HG02798 (cell line): ENCODE measurements at regions not wholly inside any gene's neighbourhood (a gene's known extent, or its start where the extent isn't known, plus 50 kb on each side); places are given as distances from the start of the nearest gene placed in this dataset.

Experiments
- ATAC-seq: cut with Tn5 transposase; IDR thresholded peaks from one replicate; pipeline ENCODE4 v1.9.1; 2021; ENCODE audit warnings: mild to moderate bottlenecking; ENCODE audit not compliant: unreplicated experiment, poor library complexity

- ATAC-seq = no peak
These were observed 349.3 kb upstream of the SEMA3D start for GRCh38 chr7:85535974-85536729.

- no peak for ATAC-seq
These were observed 343.0 kb upstream of the SEMA3D start for GRCh38 chr7:85529831-85530230.

GRCh38 chr7:85529201-85529600 is 342.3 kb upstream of the SEMA3D start:
- ATAC-seq = no peak

- no peak for ATAC-seq
These were observed 341.7 kb upstream of the SEMA3D start for GRCh38 chr7:85528581-85528980.

GRCh38 chr7:85525676-85526075 is 338.8 kb upstream of the SEMA3D start:
- no peak for ATAC-seq

- no peak for ATAC-seq
These were observed 335.2 kb upstream of the SEMA3D start for GRCh38 chr7:85522070-85522469.

GRCh38 chr7:85521108-85521694 is 334.3 kb upstream of the SEMA3D start:
- no peak for ATAC-seq

- ATAC-seq = no peak
These were observed 333.3 kb upstream of the SEMA3D start for GRCh38 chr7:85520175-85520574.

- no peak for ATAC-seq
These were observed 329.8 kb upstream of the SEMA3D start for GRCh38 chr7:85516675-85517074.

GRCh38 chr7:85512790-85513189 is 325.9 kb upstream of the SEMA3D start:
- ATAC-seq = no peak

- ATAC-seq = no peak
These were observed 323.4 kb upstream of the SEMA3D start for GRCh38 chr7:85510287-85510686.

- no peak for ATAC-seq
These were observed 322.6 kb upstream of the SEMA3D start for GRCh38 chr7:85509476-85509875.

- ATAC-seq = no peak
These were observed 322.0 kb upstream of the SEMA3D start for GRCh38 chr7:85508642-85509410.

GRCh38 chr7:85498031-85498430 is 311.2 kb upstream of the SEMA3D start:
- no peak for ATAC-seq

GRCh38 chr7:85489498-85489897 is 302.6 kb upstream of the SEMA3D start:
- no peak for ATAC-seq

- ATAC-seq = no peak
These were observed 301.6 kb upstream of the SEMA3D start for GRCh38 chr7:85488406-85488805.

GRCh38 chr7:85483177-85483576 is 296.3 kb upstream of the SEMA3D start:
- ATAC-seq = no peak

- no peak for ATAC-seq
These were observed 293.8 kb upstream of the SEMA3D start for GRCh38 chr7:85480666-85481065.

- no peak for ATAC-seq
These were observed 293.2 kb upstream of the SEMA3D start for GRCh38 chr7:85479918-85480643.

- no peak for ATAC-seq
These were observed 291.7 kb upstream of the SEMA3D start for GRCh38 chr7:85478530-85478929.

GRCh38 chr7:85475476-85475875 is 288.6 kb upstream of the SEMA3D start:
- no peak for ATAC-seq
